ENCODE measurements at regions not wholly inside any gene's neighbourhood (a gene's known extent, or its start where the extent isn't known, plus 50 kb on each side); places are given as distances from the start of the nearest gene placed in this dataset.

- H3K36me3 Mint-ChIP-seq, result no peaks in the 10 kb centered on the region
- peaks cover 0 to 3% (median 0%) of the 10 kb centered on the region in 11 donors for H3K9me3 Mint-ChIP-seq
- ChIA-PET CTCF (no interaction called here), POLR2A (no interaction called here)
- no peak overlapping the region for H3K27ac ChIP-seq (ENCODE audit: low read depth, low read length)
- no peak overlapping the region for H3K4me3 ChIP-seq (ENCODE audit: low read length)
- no peak for ATAC-seq
- H3K27me3 Mint-ChIP-seq, result peaks cover 0 to 15% (median under 1%) of the 10 kb centered on the region in 5 donors
- no peaks in the 10 kb centered on the region for H3K27me3 ChIP-seq (ENCODE audit: control insufficient read depth in 2 of 2, insufficient read depth in 2 of 2, low read length in 2 of 2)
- intact Hi-C loops (cut with micrococcal nuclease), result no loop called here
- no peaks in the 10 kb centered on the region for H3K4me1 Mint-ChIP-seq
- no peaks in the 10 kb centered on the region for H3K9me3 ChIP-seq (ENCODE audit: control insufficient read depth in 2 of 3, low read length in 3 of 3)
- H3K4me1 ChIP-seq (ENCODE audit: control insufficient read depth in 2 of 2, insufficient read depth in 2 of 2, low read length in 2 of 2), result no peaks in the 10 kb centered on the region
- H3K27ac Mint-ChIP-seq, result no peak overlapping the region
- H3K4me3 Mint-ChIP-seq, result no peak overlapping the region
- H3K36me3 ChIP-seq (ENCODE audit: control insufficient read depth in 2 of 3, insufficient read depth in 3 of 3, low read length in 3 of 3), result no peaks in the 10 kb centered on the region
- DNase-seq, result no peak
Observed at GRCh38 chr5:58145397-58145934, 314.4 kb downstream of the PLK2 start.

- ATAC-seq (no peak), DNase-seq (no peak)
- no peaks in the 10 kb centered on the region for H3K36me3 ChIP-seq (ENCODE audit: control insufficient read depth in 2 of 3, insufficient read depth in 3 of 3, low read length in 3 of 3)
- Mint-ChIP-seq H3K9me3 (no peaks in the 10 kb centered on the region), H3K27ac (no peak overlapping the region), H3K27me3 (peaks cover 0 to 12% (median 3%) of the 10 kb centered on the region in 5 donors), H3K4me3 (no peak overlapping the region), H3K4me1 (no peaks in the 10 kb centered on the region), H3K36me3 (no peaks in the 10 kb centered on the region)
- intact Hi-C loops (cut with micrococcal nuclease), result no loop called here
- no peaks in the 10 kb centered on the region for H3K4me1 ChIP-seq (ENCODE audit: control insufficient read depth in 2 of 2, insufficient read depth in 2 of 2, low read length in 2 of 2)
- no peak overlapping the region for H3K27ac ChIP-seq (ENCODE audit: low read depth, low read length)
- H3K4me3 ChIP-seq (ENCODE audit: low read length), result no peak overlapping the region
- ChIA-PET POLR2A (no interaction called here), CTCF (no interaction called here)
- H3K27me3 ChIP-seq (ENCODE audit: control insufficient read depth in 2 of 2, insufficient read depth in 2 of 2, low read length in 2 of 2), result no peaks in the 10 kb centered on the region
- no peaks in the 10 kb centered on the region for H3K9me3 ChIP-seq (ENCODE audit: control insufficient read depth in 2 of 3, low read length in 3 of 3)
Observed at GRCh38 chr5:58143727-58144126, 316.2 kb downstream of the PLK2 start.

GRCh38 chr5:58143181-58143580, 316.7 kb downstream of the PLK2 start:
- H3K27me3 Mint-ChIP-seq, result peaks cover 0 to 14% (median 3%) of the 10 kb centered on the region in 5 donors
- H3K4me3 Mint-ChIP-seq, result no peak overlapping the region
- intact Hi-C loops (cut with micrococcal nuclease), result no loop called here
- no peaks in the 10 kb centered on the region for H3K9me3 Mint-ChIP-seq
- ATAC-seq (no peak), DNase-seq (no peak)
- no peaks in the 10 kb centered on the region for H3K36me3 Mint-ChIP-seq
- Histone ChIP-seq H3K9me3 (ENCODE audit: control insufficient read depth in 2 of 3, low read length in 3 of 3) (no peaks in the 10 kb centered on the region), H3K27me3 (ENCODE audit: control insufficient read depth in 2 of 2, insufficient read depth in 2 of 2, low read length in 2 of 2) (no peaks in the 10 kb centered on the region), H3K36me3 (ENCODE audit: control insufficient read depth in 2 of 3, insufficient read depth in 3 of 3, low read length in 3 of 3) (no peaks in the 10 kb centered on the region), H3K4me1 (ENCODE audit: control insufficient read depth in 2 of 2, insufficient read depth in 2 of 2, low read length in 2 of 2) (no peaks in the 10 kb centered on the region), H3K4me3 (ENCODE audit: low read length) (no peak overlapping the region), H3K27ac (ENCODE audit: low read depth, low read length) (no peak overlapping the region)
- no peaks in the 10 kb centered on the region for H3K4me1 Mint-ChIP-seq
- H3K27ac Mint-ChIP-seq, result no peak overlapping the region
- CTCF ChIA-PET, result no interaction called here
- POLR2A ChIA-PET, result no interaction called here

DNA sequence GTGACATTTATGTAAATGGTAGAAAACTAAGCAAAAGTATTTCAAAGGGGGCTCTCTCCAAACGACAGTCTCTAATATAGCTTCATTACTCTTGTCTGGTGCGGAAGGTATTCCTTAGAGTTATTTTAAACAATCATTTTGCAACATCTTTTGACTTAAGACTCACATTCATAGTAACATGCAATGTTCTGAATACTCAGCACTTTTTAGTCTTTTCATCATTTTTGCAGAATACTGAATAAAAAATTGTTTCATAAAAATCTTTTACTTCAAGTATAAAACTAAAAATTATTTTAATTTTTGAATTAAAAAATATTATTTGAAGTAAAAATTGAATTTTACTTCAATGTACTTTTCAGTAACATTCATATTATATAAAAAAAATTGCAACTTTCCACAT, 321.1 kb downstream of the PLK2 start:
- no peak for ATAC-seq
- Histone ChIP-seq H3K4me1 (ENCODE audit: control insufficient read depth in 2 of 2, insufficient read depth in 2 of 2, low read length in 2 of 2) (no peaks in the 10 kb centered on the region), H3K36me3 (ENCODE audit: control insufficient read depth in 2 of 3, insufficient read depth in 3 of 3, low read length in 3 of 3) (no peaks in the 10 kb centered on the region), H3K4me3 (ENCODE audit: low read length) (no peak overlapping the region), H3K9me3 (ENCODE audit: control insufficient read depth in 2 of 3, low read length in 3 of 3) (no peaks in the 10 kb centered on the region), H3K27ac (ENCODE audit: low read depth, low read length) (no peak overlapping the region), H3K27me3 (ENCODE audit: control insufficient read depth in 2 of 2, insufficient read depth in 2 of 2, low read length in 2 of 2) (no peaks in the 10 kb centered on the region)
- no peaks in the 10 kb centered on the region for H3K4me1 Mint-ChIP-seq
- H3K27ac Mint-ChIP-seq, result no peak overlapping the region
- no peaks in the 10 kb centered on the region for H3K36me3 Mint-ChIP-seq
- H3K9me3 Mint-ChIP-seq, result no peaks in the 10 kb centered on the region
- CTCF ChIA-PET, result no interaction called here
- intact Hi-C loops (cut with micrococcal nuclease), result no loop called here
- H3K4me3 Mint-ChIP-seq, result no peak overlapping the region
- DNase-seq, result no peak
- POLR2A ChIA-PET, result no interaction called here
- H3K27me3 Mint-ChIP-seq, result peaks cover 0 to 12% (median 3%) of the 10 kb centered on the region in 5 donors

DNA sequence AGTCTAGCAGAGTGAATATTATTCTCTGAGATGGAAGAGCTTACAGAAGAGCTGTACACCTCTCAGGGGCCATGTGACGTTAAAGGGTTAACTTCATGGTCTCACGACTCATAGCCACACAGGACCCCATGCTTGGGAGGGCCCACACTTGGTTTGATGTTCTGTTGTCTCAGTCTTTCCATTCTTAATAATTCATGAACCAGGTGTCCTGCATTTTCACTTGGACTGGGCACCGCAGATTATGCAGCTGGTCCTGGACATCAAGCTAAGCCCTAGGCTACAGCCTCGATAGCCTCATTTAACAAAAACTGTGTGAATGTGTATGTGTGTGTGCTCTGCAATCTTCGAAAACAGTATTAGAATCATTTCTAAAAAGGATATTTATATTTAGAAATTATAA, 323.5 kb downstream of the PLK2 start:
- no peaks in the 10 kb centered on the region for H3K36me3 ChIP-seq (ENCODE audit: control insufficient read depth in 2 of 3, insufficient read depth in 3 of 3, low read length in 3 of 3)
- no peak overlapping the region for H3K27ac Mint-ChIP-seq
- intact Hi-C loops (cut with micrococcal nuclease), result no loop called here
- no peak for DNase-seq
- no peak overlapping the region for H3K4me3 Mint-ChIP-seq
- no peaks in the 10 kb centered on the region for H3K9me3 Mint-ChIP-seq
- no peaks in the 10 kb centered on the region for H3K36me3 Mint-ChIP-seq
- H3K27me3 ChIP-seq (ENCODE audit: control insufficient read depth in 2 of 2, insufficient read depth in 2 of 2, low read length in 2 of 2), result no peaks in the 10 kb centered on the region
- H3K27ac ChIP-seq (ENCODE audit: low read depth, low read length), result no peak overlapping the region
- POLR2A ChIA-PET, result no interaction called here
- peaks cover 0 to 16% (median 6%) of the 10 kb centered on the region in 5 donors for H3K27me3 Mint-ChIP-seq
- ATAC-seq, result no peak
- no peaks in the 10 kb centered on the region for H3K4me1 Mint-ChIP-seq
- CTCF ChIA-PET, result no interaction called here
- H3K4me1 ChIP-seq (ENCODE audit: control insufficient read depth in 2 of 2, insufficient read depth in 2 of 2, low read length in 2 of 2), result no peaks in the 10 kb centered on the region
- no peak overlapping the region for H3K4me3 ChIP-seq (ENCODE audit: low read length)
- no peaks in the 10 kb centered on the region for H3K9me3 ChIP-seq (ENCODE audit: control insufficient read depth in 2 of 3, low read length in 3 of 3)

- no peak for DNase-seq
- Histone ChIP-seq H3K27me3 (ENCODE audit: control insufficient read depth in 2 of 2, insufficient read depth in 2 of 2, low read length in 2 of 2) (no peaks in the 10 kb centered on the region), H3K36me3 (ENCODE audit: control insufficient read depth in 2 of 3, insufficient read depth in 3 of 3, low read length in 3 of 3) (no peaks in the 10 kb centered on the region), H3K27ac (ENCODE audit: low read depth, low read length) (no peak overlapping the region), H3K9me3 (ENCODE audit: control insufficient read depth in 2 of 3, low read length in 3 of 3) (no peaks in the 10 kb centered on the region), H3K4me3 (ENCODE audit: low read length) (no peak overlapping the region), H3K4me1 (ENCODE audit: control insufficient read depth in 2 of 2, insufficient read depth in 2 of 2, low read length in 2 of 2) (no peaks in the 10 kb centered on the region)
- CTCF ChIA-PET, result no interaction called here
- ATAC-seq, result no peak
- intact Hi-C loops (cut with micrococcal nuclease), result no loop called here
- POLR2A ChIA-PET, result no interaction called here
- peaks cover 0 to 16% (median 6%) of the 10 kb centered on the region in 5 donors for H3K27me3 Mint-ChIP-seq
- no peak overlapping the region for H3K4me3 Mint-ChIP-seq
- H3K36me3 Mint-ChIP-seq, result no peaks in the 10 kb centered on the region
- H3K9me3 Mint-ChIP-seq, result no peaks in the 10 kb centered on the region
- H3K4me1 Mint-ChIP-seq, result no peaks in the 10 kb centered on the region
- no peak overlapping the region for H3K27ac Mint-ChIP-seq
Observed at GRCh38 chr5:58135571-58136335, 324.1 kb downstream of the PLK2 start.

DNA sequence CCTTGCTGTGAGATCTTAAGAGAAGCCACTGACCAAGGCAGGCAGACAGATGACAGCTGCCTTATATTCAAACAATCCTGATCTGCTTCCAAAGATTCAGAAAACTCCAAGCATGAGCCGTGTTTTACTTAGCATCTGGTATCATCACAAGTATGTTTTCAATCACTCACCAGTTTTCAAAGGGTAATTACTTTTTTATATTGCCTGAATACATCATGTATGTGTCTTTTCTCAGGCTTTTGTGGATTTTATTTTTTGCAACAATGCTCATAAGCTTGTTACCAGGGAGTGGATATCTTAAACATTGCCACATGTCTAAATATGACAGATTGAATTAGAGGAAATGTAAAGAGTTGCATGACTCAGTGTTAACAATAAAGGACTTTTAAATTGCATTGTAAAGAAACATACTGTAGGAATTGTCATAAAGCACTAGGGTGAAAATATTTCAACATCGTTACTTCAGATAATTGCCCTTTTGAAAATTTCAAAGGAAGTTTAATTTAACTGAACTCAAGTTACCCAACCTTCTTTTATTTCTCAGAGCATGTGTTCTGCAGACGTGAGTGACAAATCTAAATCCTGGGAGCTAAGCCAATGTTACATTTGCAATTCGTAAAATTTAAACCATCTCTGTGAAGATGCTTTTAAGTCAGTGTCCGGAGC, 326.1 kb downstream of the PLK2 start:
- Mint-ChIP-seq H3K36me3 (no peaks in the 10 kb centered on the region), H3K27ac (no peak overlapping the region), H3K4me1 (no peaks in the 10 kb centered on the region), H3K9me3 (no peaks in the 10 kb centered on the region), H3K27me3 (peaks cover 0 to 16% (median 6%) of the 10 kb centered on the region in 5 donors), H3K4me3 (no peak overlapping the region)
- intact Hi-C loops (cut with micrococcal nuclease), result no loop called here
- Histone ChIP-seq H3K27me3 (ENCODE audit: control insufficient read depth in 2 of 2, insufficient read depth in 2 of 2, low read length in 2 of 2) (no peaks in the 10 kb centered on the region), H3K4me3 (ENCODE audit: low read length) (no peak overlapping the region), H3K4me1 (ENCODE audit: control insufficient read depth in 2 of 2, insufficient read depth in 2 of 2, low read length in 2 of 2) (no peaks in the 10 kb centered on the region), H3K27ac (ENCODE audit: low read depth, low read length) (no peak overlapping the region), H3K9me3 (ENCODE audit: control insufficient read depth in 2 of 3, low read length in 3 of 3) (no peaks in the 10 kb centered on the region), H3K36me3 (ENCODE audit: control insufficient read depth in 2 of 3, insufficient read depth in 3 of 3, low read length in 3 of 3) (no peaks in the 10 kb centered on the region)
- ChIA-PET POLR2A (no interaction called here), CTCF (no interaction called here)
- DNase-seq, result no peak
- no peak for ATAC-seq

Measured in naive thymus-derived CD4-positive, alpha-beta T cell (primary cell).